ENCODE measurements at regions not wholly inside any gene's neighbourhood (a gene's known extent, or its start where the extent isn't known, plus 50 kb on each side); places are given as distances from the start of the nearest gene placed in this dataset.

DNA sequence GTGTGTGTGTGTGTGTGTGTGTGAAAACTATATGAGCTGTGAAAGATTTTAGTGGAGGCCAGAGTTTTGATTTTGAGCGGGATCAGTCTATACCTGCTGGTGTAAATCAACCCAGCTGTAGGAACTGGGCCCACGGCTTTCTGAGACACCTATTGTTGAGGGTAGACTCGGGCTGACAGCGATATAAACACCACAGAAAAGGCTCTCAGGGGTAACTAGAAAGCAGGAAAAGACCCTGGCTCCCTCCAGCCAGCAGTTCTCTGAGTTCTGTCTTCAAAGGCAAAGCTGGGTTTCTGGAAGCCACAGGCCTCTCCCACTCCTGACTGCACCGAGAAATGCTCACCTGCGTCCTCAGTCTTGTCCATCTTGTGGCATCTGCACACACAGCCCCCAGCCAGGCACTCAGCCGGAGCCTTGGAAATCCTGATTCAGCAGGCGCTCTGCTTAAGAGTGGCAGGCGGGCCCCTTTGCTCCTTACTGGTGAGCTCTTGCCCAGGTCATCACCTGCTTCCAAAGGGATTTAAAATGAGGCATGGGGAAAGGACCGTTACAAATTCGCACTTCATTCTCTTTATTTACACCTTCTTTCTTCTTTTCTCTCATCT is 223.3 kb downstream of the NDUFS4 start:
- TF ChIP-seq, protein P1, sequence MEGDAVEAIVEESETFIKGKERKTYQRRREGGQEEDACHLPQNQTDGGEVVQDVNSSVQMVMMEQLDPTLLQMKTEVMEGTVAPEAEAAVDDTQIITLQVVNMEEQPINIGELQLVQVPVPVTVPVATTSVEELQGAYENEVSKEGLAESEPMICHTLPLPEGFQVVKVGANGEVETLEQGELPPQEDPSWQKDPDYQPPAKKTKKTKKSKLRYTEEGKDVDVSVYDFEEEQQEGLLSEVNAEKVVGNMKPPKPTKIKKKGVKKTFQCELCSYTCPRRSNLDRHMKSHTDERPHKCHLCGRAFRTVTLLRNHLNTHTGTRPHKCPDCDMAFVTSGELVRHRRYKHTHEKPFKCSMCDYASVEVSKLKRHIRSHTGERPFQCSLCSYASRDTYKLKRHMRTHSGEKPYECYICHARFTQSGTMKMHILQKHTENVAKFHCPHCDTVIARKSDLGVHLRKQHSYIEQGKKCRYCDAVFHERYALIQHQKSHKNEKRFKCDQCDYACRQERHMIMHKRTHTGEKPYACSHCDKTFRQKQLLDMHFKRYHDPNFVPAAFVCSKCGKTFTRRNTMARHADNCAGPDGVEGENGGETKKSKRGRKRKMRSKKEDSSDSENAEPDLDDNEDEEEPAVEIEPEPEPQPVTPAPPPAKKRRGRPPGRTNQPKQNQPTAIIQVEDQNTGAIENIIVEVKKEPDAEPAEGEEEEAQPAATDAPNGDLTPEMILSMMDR (IDR thresholded peaks at IDR 0.05), result no peak
- no peak for TF ChIP-seq POLR2A (IDR thresholded peaks at IDR 0.05)

All from heart left ventricle (tissue), 13 donors.